ENCODE measurements at regions not wholly inside any gene's neighbourhood (a gene's known extent, or its start where the extent isn't known, plus 50 kb on each side); places are given as distances from the start of the nearest gene placed in this dataset.

DNA sequence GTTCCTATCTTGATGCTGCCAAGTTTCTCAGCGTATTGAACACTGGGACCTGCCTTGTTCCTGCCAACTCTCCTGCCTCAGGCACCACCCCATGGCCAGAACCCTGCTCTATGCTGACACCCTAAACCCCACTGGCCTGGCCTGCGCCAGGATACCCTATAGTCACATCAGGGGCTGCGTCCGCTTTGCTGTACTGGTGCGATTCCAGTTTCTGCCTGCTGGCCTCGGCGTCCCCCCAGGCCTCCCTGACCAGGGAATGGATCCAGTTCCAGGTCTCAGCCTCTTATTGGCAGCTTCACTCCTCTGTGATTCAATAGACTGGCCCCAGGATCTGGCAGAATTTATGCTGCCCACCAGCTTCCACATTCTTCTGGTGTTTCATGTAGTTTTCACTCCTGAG is 55.0 kb downstream of the GPR6 start:
- intact Hi-C loops (cut with DNase I), result no loop called here
- H3K9me3 ChIP-seq, result no peaks in the 10 kb centered on the region

DNA sequence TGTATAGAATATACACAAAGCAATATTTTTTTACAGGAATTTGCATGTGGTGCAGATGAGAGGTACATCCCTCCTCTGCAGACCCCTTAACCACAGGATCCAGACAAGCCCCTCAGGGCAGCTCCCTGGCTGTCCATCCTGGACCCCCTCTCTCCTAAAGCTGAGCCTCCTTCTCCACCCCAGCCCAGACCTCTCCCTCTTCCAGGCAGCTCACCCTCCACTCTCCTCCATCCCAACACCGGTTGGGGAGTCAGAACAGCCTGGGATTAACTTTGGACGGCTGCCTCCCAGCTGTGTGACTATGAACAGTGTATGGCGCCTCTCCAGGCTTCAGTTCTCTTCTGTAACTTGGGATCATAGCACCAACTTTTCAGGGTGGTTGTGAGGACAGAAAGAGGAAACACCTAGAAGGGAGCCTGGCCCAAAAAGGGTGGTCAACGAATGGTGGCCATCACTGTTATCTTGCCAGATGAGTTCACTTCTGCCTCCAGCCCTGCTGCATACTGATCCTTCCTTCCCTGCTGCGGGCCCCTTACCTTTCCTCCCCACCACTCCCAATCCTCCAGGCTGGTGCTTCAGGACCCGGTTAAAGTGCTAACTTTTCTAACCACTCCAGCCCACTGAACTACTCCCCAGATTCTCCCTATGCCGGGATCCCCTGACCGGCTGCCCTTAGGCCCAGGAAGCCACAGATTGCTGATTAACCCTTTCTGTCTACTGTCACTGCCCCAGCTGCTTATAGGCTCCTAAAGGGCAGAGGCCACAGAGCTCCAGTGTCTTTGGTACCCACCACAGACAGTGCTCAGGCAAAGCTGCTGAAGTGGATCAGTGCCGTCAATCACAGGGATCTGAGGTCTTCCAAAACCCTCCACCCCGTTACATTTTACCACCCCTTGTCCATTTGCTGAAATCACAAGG is 55.9 kb downstream of the GPR6 start:
- Histone ChIP-seq H3K4me3 (no peak overlapping the region), H3K4me1 (no peaks in the 10 kb centered on the region), H3K27me3 (no peaks in the 10 kb centered on the region), H3K27ac (no peak overlapping the region), H3K36me3 (no peaks in the 10 kb centered on the region), H3K9me3 (no peaks in the 10 kb centered on the region)
- intact Hi-C loops (cut with DNase I), result no loop called here
- TF ChIP-seq, protein P1, sequence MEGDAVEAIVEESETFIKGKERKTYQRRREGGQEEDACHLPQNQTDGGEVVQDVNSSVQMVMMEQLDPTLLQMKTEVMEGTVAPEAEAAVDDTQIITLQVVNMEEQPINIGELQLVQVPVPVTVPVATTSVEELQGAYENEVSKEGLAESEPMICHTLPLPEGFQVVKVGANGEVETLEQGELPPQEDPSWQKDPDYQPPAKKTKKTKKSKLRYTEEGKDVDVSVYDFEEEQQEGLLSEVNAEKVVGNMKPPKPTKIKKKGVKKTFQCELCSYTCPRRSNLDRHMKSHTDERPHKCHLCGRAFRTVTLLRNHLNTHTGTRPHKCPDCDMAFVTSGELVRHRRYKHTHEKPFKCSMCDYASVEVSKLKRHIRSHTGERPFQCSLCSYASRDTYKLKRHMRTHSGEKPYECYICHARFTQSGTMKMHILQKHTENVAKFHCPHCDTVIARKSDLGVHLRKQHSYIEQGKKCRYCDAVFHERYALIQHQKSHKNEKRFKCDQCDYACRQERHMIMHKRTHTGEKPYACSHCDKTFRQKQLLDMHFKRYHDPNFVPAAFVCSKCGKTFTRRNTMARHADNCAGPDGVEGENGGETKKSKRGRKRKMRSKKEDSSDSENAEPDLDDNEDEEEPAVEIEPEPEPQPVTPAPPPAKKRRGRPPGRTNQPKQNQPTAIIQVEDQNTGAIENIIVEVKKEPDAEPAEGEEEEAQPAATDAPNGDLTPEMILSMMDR (IDR thresholded peaks at IDR 0.05), result no peak
- no peak for DNase-seq (ENCODE audit: low spot score in 2 of 2)

More for the DNA sequence above, 55.0 kb downstream of the GPR6 start:
- Histone ChIP-seq H3K27me3 (no peaks in the 10 kb centered on the region), H3K36me3 (no peaks in the 10 kb centered on the region), H3K4me1 (no peaks in the 10 kb centered on the region), H3K4me3 (no peak overlapping the region), H3K27ac (no peak overlapping the region)
- TF ChIP-seq, protein P1 (IDR thresholded peaks at IDR 0.05), result no peak
- no peak for DNase-seq (ENCODE audit: low spot score in 2 of 2)

DNA sequence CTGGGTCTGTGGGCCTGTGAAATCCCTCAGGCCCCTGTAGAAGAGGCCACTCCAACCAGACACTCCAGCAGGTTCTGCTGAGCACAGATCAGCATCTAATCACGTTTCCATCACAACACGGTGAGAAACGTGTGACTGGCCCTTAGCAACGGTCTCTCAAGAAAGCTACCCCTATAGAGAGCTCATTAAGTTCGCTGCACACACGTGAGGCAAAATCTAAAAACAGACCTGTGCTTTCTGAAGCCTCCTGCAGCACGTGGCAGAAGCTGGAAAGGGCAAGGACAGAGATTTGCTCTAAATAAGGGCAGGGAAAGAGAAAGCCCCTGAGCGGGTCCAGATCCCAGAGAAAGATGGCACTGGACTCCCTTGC is 56.5 kb downstream of the GPR6 start:
- TF ChIP-seq, protein P1 (IDR thresholded peaks at IDR 0.05), result no peak
- no peak for DNase-seq (ENCODE audit: low spot score in 2 of 2)
- Histone ChIP-seq H3K36me3 (no peaks in the 10 kb centered on the region), H3K27me3 (no peaks in the 10 kb centered on the region), H3K9me3 (no peaks in the 10 kb centered on the region), H3K27ac (no peak overlapping the region), H3K4me3 (no peak overlapping the region), H3K4me1 (no peaks in the 10 kb centered on the region)
- intact Hi-C loops (cut with DNase I), result no loop called here

DNA sequence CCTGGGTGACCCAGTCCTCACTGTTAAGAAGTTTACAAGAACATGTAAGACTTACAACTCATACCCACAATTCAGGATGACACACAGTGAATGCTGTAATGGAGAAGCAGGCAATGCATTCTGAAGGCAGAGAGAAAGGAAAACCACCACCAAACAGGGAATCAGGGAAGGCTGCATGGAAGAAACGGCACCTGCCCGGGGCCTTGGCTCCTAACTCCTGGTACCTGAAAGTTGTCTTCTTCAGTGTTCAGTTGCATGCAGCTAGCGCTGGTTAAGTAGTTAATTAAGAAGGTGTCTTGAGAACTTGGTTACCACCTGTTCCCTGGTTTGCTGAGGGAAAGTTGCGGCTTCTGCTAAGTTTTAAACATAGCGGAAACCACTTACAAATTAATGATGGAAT is 57.2 kb downstream of the GPR6 start:
- Histone ChIP-seq H3K4me3 (no peak overlapping the region), H3K9me3 (no peaks in the 10 kb centered on the region), H3K36me3 (no peaks in the 10 kb centered on the region), H3K4me1 (no peaks in the 10 kb centered on the region), H3K27me3 (no peaks in the 10 kb centered on the region), H3K27ac (no peak overlapping the region)
- TF ChIP-seq, protein P1 (IDR thresholded peaks at IDR 0.05), result no peak
- intact Hi-C loops (cut with DNase I), result no loop called here
- DNase-seq (ENCODE audit: low spot score in 2 of 2), result no peak

DNA sequence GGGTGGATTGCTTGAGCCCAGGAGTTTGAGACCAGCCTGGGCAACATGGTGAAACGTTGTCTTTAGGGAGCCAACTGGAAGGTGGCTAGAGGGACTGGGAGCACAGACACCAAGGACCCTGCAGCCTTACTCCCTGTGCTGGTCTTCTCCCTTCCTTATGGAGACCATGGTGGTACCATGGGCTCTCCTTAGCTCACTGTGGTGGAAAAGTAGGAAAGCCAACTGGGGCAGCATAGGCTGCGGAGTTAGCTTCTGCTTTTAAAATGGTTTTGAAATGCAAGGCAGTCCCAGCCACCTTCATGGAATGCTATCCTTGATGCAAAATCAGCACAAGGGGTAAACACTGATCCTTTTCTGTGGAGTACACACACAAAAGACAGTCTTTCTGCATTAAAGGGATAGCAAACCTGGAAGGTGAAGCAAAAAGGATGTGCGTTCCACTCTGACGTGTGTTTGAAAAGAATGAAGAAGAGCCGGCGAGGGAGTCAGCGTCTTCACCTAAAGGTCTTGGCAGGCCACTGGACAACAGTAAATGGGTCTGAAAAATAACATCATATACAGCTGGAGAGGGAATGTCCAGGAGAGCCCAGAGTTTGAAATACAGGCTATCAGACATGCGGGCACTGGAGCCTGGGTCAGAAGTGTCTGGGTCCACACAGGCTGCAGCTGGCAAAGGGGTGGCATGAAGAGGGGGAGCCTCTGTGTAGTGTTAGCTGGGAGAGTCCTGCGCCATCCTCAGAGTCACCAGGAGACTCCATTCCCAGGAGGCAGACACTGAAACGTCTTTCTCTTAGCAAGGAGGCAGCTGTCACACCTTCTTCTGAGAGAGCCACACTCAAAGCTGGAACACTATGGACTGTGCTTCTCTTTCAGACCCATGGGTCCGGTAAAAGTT is 58.5 kb downstream of the GPR6 start:
- Histone ChIP-seq H3K9me3 (no peaks in the 10 kb centered on the region), H3K4me3 (no peak overlapping the region), H3K27me3 (no peaks in the 10 kb centered on the region), H3K36me3 (no peaks in the 10 kb centered on the region), H3K27ac (no peak overlapping the region), H3K4me1 (no peaks in the 10 kb centered on the region)
- no peak for DNase-seq (ENCODE audit: low spot score in 2 of 2)
- intact Hi-C loops (cut with DNase I), result no loop called here
- TF ChIP-seq, protein P1 (IDR thresholded peaks at IDR 0.05), result no peak

All from ascending aorta (tissue), 2 donors.